Lower leg skin (tissue), 3 donors: ENCODE measurements at regions not wholly inside any gene's neighbourhood (a gene's known extent, or its start where the extent isn't known, plus 50 kb on each side); places are given as distances from the start of the nearest gene placed in this dataset.
"Not testable (repeated sequence)": the region's sequence is repeated elsewhere in the genome, so short reads cannot be mapped to it uniquely, and the experiment has no call there.

ENCODE experiments used
- CTCF ChIP-seq, 3 donors: fragments of 450-650 bp; IDR thresholded peaks; one replicate each; pipeline ENCODE4 v1.5.1; 2016; ENCODE audit warnings: antibody characterized with exemption in 3 of 3, mild to moderate bottlenecking in 3 of 3, moderate library complexity in 2 of 3
- POLR2A ChIP-seq, 2 donors: fragments of 450-650 bp; IDR thresholded peaks; one replicate each; pipeline ENCODE4 v1.6.1; 2016 to 2017; ENCODE audit warnings: antibody characterized with exemption in 2 of 2, mild to moderate bottlenecking in 1 of 2, moderate library complexity in 1 of 2

- not testable (repeated sequence) for TF ChIP-seq CTCF, POLR2A (IDR thresholded peaks at IDR 0.05)
Observed at GRCh38 chr6:121797598-121797997, 362.2 kb downstream of the GJA1 start.
